Heart left ventricle (tissue), 16 donors: ENCODE measurements at regions not wholly inside any gene's neighbourhood (a gene's known extent, or its start where the extent isn't known, plus 50 kb on each side); places are given as distances from the start of the nearest gene placed in this dataset.
"Not testable (repeated sequence)": the region's sequence is repeated elsewhere in the genome, so short reads cannot be mapped to it uniquely, and the experiment has no call there.

Experiments used
- ATAC-seq, 4 donors: fragments of 200-7000 bp; cut with Tn5 transposase; one replicate each; pipeline ENCODE4 v1.9.1; 2020 to 2022; ENCODE audit warnings: moderate library complexity in 4 of 4, mild to moderate bottlenecking in 3 of 4, moderate number of reproducible peaks in 1 of 4
- DNase-seq, 5 donors: peaks; one replicate each; pipeline ENCODE4 v3.0.0-alpha.2; 2020
- H3K27ac ChIP-seq, 12 donors: fragments of 200-600 bp; sonication (generic) in 4 of 12; one replicate each; pipeline versions ENCODE4 v1.5.0 to v1.8.0; 2016 to 2022; ENCODE audit warnings: mild to moderate bottlenecking in 2 of 12
- H3K27me3 ChIP-seq, 9 donors: fragments of 200-600 bp; sonication (generic) in 2 of 9; one replicate each; pipeline versions ENCODE4 v1.5.1 to v1.8.0; 2016 to 2022; ENCODE audit warnings: mild to moderate bottlenecking in 3 of 9
- H3K36me3 ChIP-seq, 9 donors: fragments of 200-600 bp; sonication (generic) in 2 of 9; one replicate each; pipeline versions ENCODE4 v1.5.0 to v1.8.0; 2018 to 2022; ENCODE audit warnings: mild to moderate bottlenecking in 2 of 9
- H3K4me1 ChIP-seq, 12 donors: fragments of 200-600 bp; sonication (generic) in 4 of 12; one replicate each; pipeline versions ENCODE4 v1.5.0 to v1.8.0; 2016 to 2022; ENCODE audit warnings: mild to moderate bottlenecking in 3 of 12
- H3K4me3 ChIP-seq, 12 donors: fragments of 200-600 bp; sonication (generic) in 4 of 12; one replicate each; pipeline versions ENCODE4 v1.5.0 to v1.8.0; 2017 to 2022; ENCODE audit warnings: mild to moderate bottlenecking in 9 of 12, moderate library complexity in 4 of 12
- H3K9me3 ChIP-seq, 12 donors: fragments of 200-600 bp; sonication (generic) in 4 of 12; one replicate each; pipeline versions ENCODE4 v1.5.0 to v1.8.0; 2016 to 2022; ENCODE audit warnings: mild to moderate bottlenecking in 1 of 12
- WGBS, 4 donors: extraction: QIAGEN DNeasy Blood & Tissue Kit in 2 of 4; methylation state at CpG; one replicate each; pipeline versions ENCODE4 v1.1.5 to v1.1.7; 2013 to 2018; 5-methylcytosine and 5-hydroxymethylcytosine counted together
- intact Hi-C, 10 donors: fragments of 100-400 bp; cut with DNase I; formaldehyde crosslinking; loops; one replicate each; pipeline versions ENCODE4 v1.11.1 to v1.14.2; 2022
- TF ChIP-seq, protein P1 (sequence below), 12 donors: fragments of 200-600 bp; sonication (generic) in 4 of 12; IDR thresholded peaks; one replicate each; pipeline versions ENCODE4 v1.5.0 to v1.8.0; 2018 to 2022; ENCODE audit warnings: antibody characterized with exemption in 12 of 12, mild to moderate bottlenecking in 5 of 12
- donor health status: ischemic (EF 13 %, LVEDD 7.1; RV severe dilation, severe dysfunction).
- donor health status: healthy with polysubstance abuse.
- donor health status: DM: no; HTN: yes; CAD: no.
- donor health status: DM: no; HTN: no; CAD: no.
- donor health status: ischemic (EF 25% LVEDD 6.9; RV normal size, moderate dysfunction).
- donor health status: ischemic (EF 25% LVEDD 5.7; RV mildly dilated, moderate dysfunction).
- donor health status: healthy.
- donor health status: DM: yes; HTN: yes; CAD: no.
- donor health status: ischemic (EF 35%, LVEDD 5.7; RV mildly dilated, moderate dysfunction).
- donor health status: nonischemic (EF 11% LVEDD 7.7; RV severe dilation, severe dysfunction).
- donor health status: DM: yes; HTN: yes; CAD: no.
- donor health status: PGD.
- donor health status: ischemic (EF 29% LVEDD 5.4; RV normal size, mild dysfunction).
- donor health status: nonischemic (EF 23%, LVEDD 6.1; RV moderate dilation, normal function).

DNA sequence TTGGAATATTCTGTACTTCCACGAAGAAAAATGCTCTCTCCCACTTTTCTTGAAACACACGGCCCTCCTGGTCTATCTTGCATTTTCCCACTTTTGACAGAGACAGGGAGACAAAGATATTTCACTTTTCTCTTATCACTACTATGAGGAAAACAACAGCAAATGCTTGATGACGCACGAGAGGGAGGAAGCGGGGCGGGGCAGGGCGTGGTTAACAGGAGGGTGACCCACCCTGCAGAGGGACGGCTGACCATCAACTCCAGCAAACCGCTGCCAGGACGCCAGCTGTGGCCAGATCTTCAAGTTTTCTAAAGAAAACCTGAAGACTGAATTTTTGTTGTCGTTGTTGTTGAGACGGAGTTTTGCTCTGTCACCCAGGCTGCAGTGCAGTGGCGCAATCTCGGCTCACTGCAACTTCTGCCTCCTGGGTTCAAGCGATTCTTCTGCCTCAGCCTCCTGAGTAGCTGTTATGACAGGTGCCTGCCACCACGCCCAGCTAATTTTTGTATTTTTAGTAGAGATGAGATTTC, 63.8 kb downstream of the NSUN5 start:
- H3K27ac ChIP-seq, H3K4me3 ChIP-seq, H3K36me3 ChIP-seq, H3K4me1 ChIP-seq, H3K27me3 ChIP-seq, DNase-seq, H3K9me3 ChIP-seq, ATAC-seq, intact Hi-C loops: not testable (repeated sequence)
- 65 to 78% (median 72%) methylated on average over 10 to 15 of the region's 16 CpGs for WGBS, 4 donors

DNA sequence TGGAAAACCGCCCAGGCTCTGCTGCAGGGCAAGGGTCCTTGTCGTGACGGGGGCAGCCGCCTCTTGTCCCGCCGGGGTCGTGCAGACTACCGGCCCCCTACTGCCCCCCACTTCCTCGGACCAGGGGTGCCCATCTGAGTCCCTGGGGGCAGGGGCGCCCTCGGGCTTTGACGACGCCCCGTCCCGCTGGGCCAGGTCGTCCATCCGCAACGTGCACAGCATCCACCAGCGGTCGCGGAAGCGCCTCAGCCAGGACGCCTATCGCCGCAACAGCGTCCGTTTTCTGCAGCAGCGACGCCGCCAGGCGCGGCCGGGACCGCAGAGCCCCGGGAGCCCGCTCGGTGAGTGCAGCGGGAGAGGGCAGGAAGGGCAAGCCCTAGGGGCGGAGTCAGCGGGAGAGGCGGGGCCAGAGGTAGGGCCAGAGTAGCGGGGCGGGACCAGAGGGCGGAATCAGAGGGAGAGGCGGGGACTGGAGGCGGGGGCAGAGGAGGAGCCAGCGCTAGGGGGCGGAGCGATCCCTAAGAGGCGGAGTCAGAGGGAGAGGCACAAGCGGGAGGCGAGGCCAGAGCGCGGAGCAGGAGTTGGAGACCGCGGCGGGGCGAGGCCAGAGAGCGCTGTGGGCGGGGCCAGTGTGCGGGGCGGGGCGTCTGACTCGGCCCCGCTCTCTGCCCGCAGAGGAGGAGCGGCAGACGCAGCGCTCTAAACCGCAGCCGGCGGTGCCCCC, 73.5 kb downstream of the NSUN5 start:
- ATAC-seq: peak; percentile 98 to 100 (median 98)
- peak overlapping the region in 10 of 12 donors; percentile 25 to 54 (median 45) for H3K4me3 ChIP-seq
- H3K27ac ChIP-seq: not testable (repeated sequence)

GRCh38 chr7:73225745-73226144, 82.9 kb downstream of the NSUN5 start:
- H3K4me3 ChIP-seq, H3K27ac ChIP-seq, H3K36me3 ChIP-seq, H3K9me3 ChIP-seq, DNase-seq, H3K27me3 ChIP-seq, ATAC-seq, H3K4me1 ChIP-seq, intact Hi-C loops: not testable (repeated sequence)
- 83 to 95% (median 86%) methylated on average over 4 to 14 of the region's 15 CpGs for whole genome bisulfite sequencing, 4 donors

More for the DNA sequence above, 73.5 kb downstream of the NSUN5 start:
- intact Hi-C loops, H3K36me3 ChIP-seq, H3K9me3 ChIP-seq, H3K27me3 ChIP-seq, H3K4me1 ChIP-seq: not testable (repeated sequence)
- TF ChIP-seq, protein P1, sequence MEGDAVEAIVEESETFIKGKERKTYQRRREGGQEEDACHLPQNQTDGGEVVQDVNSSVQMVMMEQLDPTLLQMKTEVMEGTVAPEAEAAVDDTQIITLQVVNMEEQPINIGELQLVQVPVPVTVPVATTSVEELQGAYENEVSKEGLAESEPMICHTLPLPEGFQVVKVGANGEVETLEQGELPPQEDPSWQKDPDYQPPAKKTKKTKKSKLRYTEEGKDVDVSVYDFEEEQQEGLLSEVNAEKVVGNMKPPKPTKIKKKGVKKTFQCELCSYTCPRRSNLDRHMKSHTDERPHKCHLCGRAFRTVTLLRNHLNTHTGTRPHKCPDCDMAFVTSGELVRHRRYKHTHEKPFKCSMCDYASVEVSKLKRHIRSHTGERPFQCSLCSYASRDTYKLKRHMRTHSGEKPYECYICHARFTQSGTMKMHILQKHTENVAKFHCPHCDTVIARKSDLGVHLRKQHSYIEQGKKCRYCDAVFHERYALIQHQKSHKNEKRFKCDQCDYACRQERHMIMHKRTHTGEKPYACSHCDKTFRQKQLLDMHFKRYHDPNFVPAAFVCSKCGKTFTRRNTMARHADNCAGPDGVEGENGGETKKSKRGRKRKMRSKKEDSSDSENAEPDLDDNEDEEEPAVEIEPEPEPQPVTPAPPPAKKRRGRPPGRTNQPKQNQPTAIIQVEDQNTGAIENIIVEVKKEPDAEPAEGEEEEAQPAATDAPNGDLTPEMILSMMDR (IDR thresholded peaks at IDR 0.05): peak in 1 of 12 donors; percentile 14
- DNase-seq: peak; percentile 90 to 94 (median 93)
- WGBS, 4 donors: 0 to 2% methylated on average over 17 to 20 of the region's 72 CpGs; no CpG with 5 or more reads in 2 of the 4 donors

DNA sequence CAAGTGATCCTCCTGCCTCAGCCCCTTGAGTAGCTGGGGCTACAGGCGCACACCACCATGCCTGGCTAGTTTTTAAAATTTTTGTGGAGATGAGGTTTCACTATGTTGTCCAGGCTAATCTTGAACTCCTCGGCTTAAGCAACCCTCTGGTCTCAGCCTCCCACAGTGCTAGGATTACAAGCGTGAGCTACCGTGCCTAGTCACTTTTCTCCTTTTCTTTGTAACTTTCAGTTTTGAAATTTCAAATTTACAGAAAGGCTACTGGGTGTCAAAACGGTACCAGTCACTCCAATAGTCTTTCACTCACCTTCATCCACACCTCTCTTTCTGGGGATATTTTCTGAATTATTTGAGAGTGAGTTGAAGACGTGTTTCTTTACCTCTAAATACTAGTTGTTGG, 86.9 kb downstream of the NSUN5 start:
- H3K27me3 ChIP-seq, H3K27ac ChIP-seq, ATAC-seq, H3K4me3 ChIP-seq, H3K36me3 ChIP-seq, H3K9me3 ChIP-seq, H3K4me1 ChIP-seq, DNase-seq, intact Hi-C loops: not testable (repeated sequence)
- WGBS, 4 donors: no CpG with 5 or more reads among the region's 6 CpGs

- no CpG with 5 or more reads among the region's 6 CpGs for WGBS, 4 donors
- peak; percentile 10 to 41 (median 29) for ATAC-seq
- not testable (repeated sequence) for H3K36me3 ChIP-seq
These were observed 87.8 kb downstream of the NSUN5 start for GRCh38 chr7:73220766-73221370.

DNA sequence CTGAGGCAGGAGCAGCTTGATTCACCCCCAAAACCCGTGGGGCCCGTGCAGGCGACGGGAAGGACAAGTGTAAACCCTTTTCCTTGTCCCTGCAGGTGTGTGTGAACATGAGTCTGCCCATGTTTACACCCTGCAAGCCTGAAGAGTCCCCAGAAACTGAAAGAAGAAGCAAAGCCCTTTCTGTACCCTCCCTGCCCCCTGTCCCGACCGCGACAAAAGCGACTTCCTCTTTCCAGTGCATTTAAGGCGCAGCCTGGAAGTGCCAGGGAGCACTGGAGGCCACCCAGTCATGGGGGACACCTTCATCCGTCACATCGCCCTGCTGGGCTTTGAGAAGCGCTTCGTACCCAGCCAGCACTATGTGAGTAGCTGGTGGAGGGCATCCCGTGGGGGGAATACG, 88.3 kb downstream of the NSUN5 start:
- H3K9me3 ChIP-seq, H3K27me3 ChIP-seq, H3K4me1 ChIP-seq, DNase-seq, H3K4me3 ChIP-seq, H3K36me3 ChIP-seq, H3K27ac ChIP-seq, intact Hi-C loops: not testable (repeated sequence)
- no CpG with 5 or more reads among the region's 15 CpGs for WGBS, 4 donors
- ATAC-seq: peak; percentile 32 to 81 (median 77)

More at GRCh38 chr7:73220766-73221370, 87.8 kb downstream of the NSUN5 start:
- H3K27ac ChIP-seq, H3K9me3 ChIP-seq, H3K27me3 ChIP-seq, intact Hi-C loops, H3K4me3 ChIP-seq, H3K4me1 ChIP-seq, DNase-seq: not testable (repeated sequence)

GRCh38 chr7:73218802-73219201, 89.8 kb downstream of the NSUN5 start:
- H3K4me1 ChIP-seq, H3K9me3 ChIP-seq, ATAC-seq, H3K27me3 ChIP-seq, H3K36me3 ChIP-seq, DNase-seq, intact Hi-C loops, H3K4me3 ChIP-seq, H3K27ac ChIP-seq: not testable (repeated sequence)
- no CpG with 5 or more reads among the region's 2 CpGs for WGBS, 4 donors

- ATAC-seq: peak in 2 of 4 donors; percentile 19 to 23
- intact Hi-C loops, H3K36me3 ChIP-seq, H3K27me3 ChIP-seq, H3K9me3 ChIP-seq, H3K4me3 ChIP-seq, H3K4me1 ChIP-seq, H3K27ac ChIP-seq, DNase-seq: not testable (repeated sequence)
- 84 to 89% (median 87%) methylated on average over 2 to 8 of the region's 10 CpGs for WGBS, 4 donors
These were observed 92.5 kb downstream of the NSUN5 start for GRCh38 chr7:73216046-73216675.

- H3K36me3 ChIP-seq, H3K27me3 ChIP-seq, intact Hi-C loops, ATAC-seq, H3K9me3 ChIP-seq, H3K4me1 ChIP-seq, DNase-seq, H3K4me3 ChIP-seq, H3K27ac ChIP-seq: not testable (repeated sequence)
- no CpG with 5 or more reads among the region's 7 CpGs for WGBS, 4 donors
These were observed 93.4 kb downstream of the NSUN5 start for GRCh38 chr7:73215232-73215631.

DNA sequence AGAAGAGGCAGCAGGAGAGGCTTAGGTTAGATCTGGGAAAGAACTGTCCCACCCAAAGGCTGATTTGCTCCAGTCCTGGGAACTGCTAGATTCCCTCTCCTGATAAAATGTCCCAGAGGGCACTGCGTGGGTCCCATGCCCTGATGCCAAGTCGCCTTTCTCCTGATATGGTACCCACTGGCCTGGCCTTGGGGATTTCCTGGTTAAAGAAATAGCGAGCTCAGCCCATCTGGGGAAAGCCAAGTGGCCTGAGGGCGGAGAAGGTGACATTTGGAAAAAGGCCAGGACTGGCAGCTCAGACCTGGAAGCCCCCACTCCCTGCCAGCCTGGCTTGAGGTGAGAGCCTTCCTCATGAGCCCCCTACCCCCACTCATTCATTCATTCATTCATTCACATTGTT, 94.2 kb downstream of the NSUN5 start:
- WGBS, 4 donors: 62 to 83% (median 72%) methylated on average over 3 to 4 of the region's 4 CpGs
- H3K27me3 ChIP-seq, H3K4me3 ChIP-seq, H3K36me3 ChIP-seq, intact Hi-C loops, ATAC-seq, H3K4me1 ChIP-seq, H3K9me3 ChIP-seq, H3K27ac ChIP-seq: not testable (repeated sequence)
- DNase-seq: peak in 2 of 5 donors; percentile 19 to 24
